K562 (cell line): ENCODE measurements at regions not wholly inside any gene's neighbourhood (a gene's known extent, or its start where the extent isn't known, plus 50 kb on each side); places are given as distances from the start of the nearest gene placed in this dataset.

Experiments used
- ATAC-seq: fragments of 200-7000 bp; cut with Tn5 transposase; 3 replicates; pipeline ENCODE4 v1.9.1; 2020; ENCODE audit warnings: moderate library complexity
- BruUV-seq: library from RNA; stranded (reverse); fragments of 400-500 nt; replicated peaks from 2 replicates; lab custom pipeline; 2021; lab: Mats Ljungman, UMichigan
- CTCF ChIA-PET: fragments of 300-600 bp; formaldehyde crosslinking; extraction: SDS; loops from one replicate; lab custom pipeline; 2021; ENCODE audit warnings: low intra/inter-chr PET ratio; lab: Yijun Ruan, JAX
- POLR2A ChIA-PET: fragments of 300-600, 350-650 bp; sonication (Branson Sonifier 250); formaldehyde crosslinking; extraction: SDS; loops from one replicate; lab custom pipeline; 2021; ENCODE audit warnings: antibody characterized with exemption, inconsistent platforms; lab: Yijun Ruan, JAX
- DNase-seq, 4 experiments: peaks; one replicate each; pipeline versions ENCODE4 v3.0.0 to v3.0.0-alpha.2; 2011 to 2018; ENCODE audit warnings: low spot score in 3 of 4, mixed read lengths in 3 of 4; ENCODE audit errors: extremely low read depth in 1 of 4
- FAIRE-seq: peaks from 2 replicates; lab custom pipeline; 2011; peaks lifted over from hg19 to GRCh38; lab: Jason Lieb, UNC
- H2AFZ ChIP-seq: 2 replicates; pipeline ENCODE4 v1.6.0; 2011; ENCODE audit warnings: low read depth, low read length, control low read depth, inconsistent platforms
- H3K27ac ChIP-seq: fragments of 200-600 bp; 3 replicates; pipeline ENCODE4 v1.8.0; 2011; ENCODE audit warnings: low read depth, mild to moderate bottlenecking, control low read depth, inconsistent platforms, low read length, moderate library complexity, mixed read lengths; ENCODE audit errors: extremely low read depth
- H3K27me3 ChIP-seq, 2 experiments: fragments of 300-600 bp in 1 of 2; 2 replicates in 1 of 2; 3 replicates in 1 of 2; pipeline versions ENCODE4 v1.6.0 to v1.8.0; 2011; ENCODE audit warnings: inconsistent platforms in 2 of 2, low read length in 2 of 2, mild to moderate bottlenecking in 1 of 2, mixed read lengths in 1 of 2, moderate library complexity in 1 of 2; ENCODE audit not compliant: control insufficient read depth in 2 of 2, insufficient read depth in 2 of 2
- H3K36me3 ChIP-seq: fragments of 300-600 bp; 3 replicates; pipeline ENCODE4 v1.8.0; 2011; ENCODE audit warnings: mild to moderate bottlenecking, low read length, inconsistent platforms; ENCODE audit not compliant: control insufficient read depth, insufficient read depth
- H3K4me1 ChIP-seq, 2 experiments: fragments of 200-600 bp in 1 of 2; replicated peaks in 1 of 2; 2 replicates in 1 of 2; 3 replicates in 1 of 2; pipeline versions ENCODE4 v1.5.1 to v1.8.0; 2011; ENCODE audit warnings: inconsistent platforms in 2 of 2, low read length in 2 of 2, mild to moderate bottlenecking in 1 of 2, mixed read lengths in 1 of 2, moderate library complexity in 1 of 2; ENCODE audit not compliant: control insufficient read depth in 2 of 2, insufficient read depth in 2 of 2
- H3K4me2 ChIP-seq: 2 replicates; pipeline ENCODE4 v1.6.1; 2011; ENCODE audit warnings: low read length, control low read depth, inconsistent platforms, mixed read lengths; ENCODE audit not compliant: insufficient read depth
- H3K4me3 ChIP-seq: fragments of 200-600 bp; sonication (generic), shearing (Covaris generic); 2 replicates; pipeline ENCODE4 v1.5.1; 2016; ENCODE audit warnings: control low read depth, inconsistent platforms
- H3K79me2 ChIP-seq: fragments of 200-600 bp; 3 replicates; pipeline ENCODE4 v1.8.0; 2011; ENCODE audit warnings: low read length, inconsistent platforms; ENCODE audit not compliant: control insufficient read depth, insufficient read depth
- H3K9ac ChIP-seq, 2 experiments: 2 replicates each; pipeline versions ENCODE4 v1.6.0 to v1.6.1; 2011; ENCODE audit warnings: low read depth in 2 of 2, low read length in 2 of 2, control low read depth in 1 of 2, inconsistent platforms in 1 of 2, mild to moderate bottlenecking in 1 of 2, mixed read lengths in 1 of 2; ENCODE audit not compliant: insufficient read depth in 1 of 2
- H3K9me1 ChIP-seq: one replicate; pipeline ENCODE4 v1.6.0; 2011; ENCODE audit warnings: inconsistent platforms, mild to moderate bottlenecking, low read length, moderate library complexity; ENCODE audit not compliant: control insufficient read depth, insufficient read depth
- H3K9me3 ChIP-seq: replicated peaks from 2 replicates; pipeline ENCODE4 v1.5.1; 2011; ENCODE audit warnings: low read depth, low read length, inconsistent platforms; ENCODE audit not compliant: control insufficient read depth, insufficient read depth
- H4K20me1 ChIP-seq: replicated peaks from 2 replicates; pipeline ENCODE4 v1.6.1; 2011; ENCODE audit warnings: low read length, inconsistent platforms, mixed read lengths; ENCODE audit not compliant: control insufficient read depth, insufficient read depth
- ELF2 ChIP-seq: fragments of 250-450 bp; sonication (Bioruptor Pico); IDR thresholded peaks from 2 replicates; pipeline ENCODE4 v1.5.0; 2021; ENCODE audit warnings: mild to moderate bottlenecking
- FOXJ2 ChIP-seq: fragments of 200-800 bp; sonication (Bioruptor generic); IDR thresholded peaks from 2 replicates; pipeline ENCODE4 v1.6.1; 2016; ENCODE audit warnings: missing genetic modification characterization, missing compliant biosample characterization
- HES1 ChIP-seq: fragments of 450-650 bp; IDR thresholded peaks from 2 replicates; pipeline ENCODE4 v1.6.1; 2016; ENCODE audit warnings: low read depth, mild to moderate bottlenecking, moderate library complexity
- NELFE ChIP-seq: IDR thresholded peaks from 2 replicates; pipeline ENCODE4 v1.6.1; 2011; ENCODE audit warnings: mild to moderate bottlenecking; ENCODE audit not compliant: insufficient read depth, insufficient read length
- PRMT5 ChIP-seq: sonication (generic); formaldehyde crosslinking; IDR thresholded peaks from 2 replicates; pipeline ENCODE4 v1.5.0; 2020; ENCODE audit warnings: missing genetic modification reagents
- TCF3 ChIP-seq: sonication (generic); formaldehyde crosslinking; IDR thresholded peaks from 2 replicates; pipeline ENCODE4 v1.4.0; 2020; ENCODE audit warnings: mild to moderate bottlenecking, missing genetic modification reagents
- ZBTB1 ChIP-seq: sonication (generic); formaldehyde crosslinking; IDR thresholded peaks from 2 replicates; pipeline ENCODE4 v1.8.1; 2023; ENCODE audit warnings: missing genetic modification reagents, low read depth, mild to moderate bottlenecking, borderline replicate concordance
- ZKSCAN1 ChIP-seq: fragments of 150-350 bp; IDR thresholded peaks from 2 replicates; pipeline ENCODE4 v1.6.1; 2016; ENCODE audit warnings: low read depth, low read length
- ZNF146 ChIP-seq: IDR thresholded peaks from one replicate; pipeline ENCODE4 v1.6.1; 2018; ENCODE audit warnings: missing compliant biosample characterization; ENCODE audit not compliant: unreplicated experiment
- ZNF583 ChIP-seq: fragments of 250-450 bp; sonication (Bioruptor Pico); IDR thresholded peaks from 2 replicates; pipeline ENCODE4 v1.4.0; 2020
- ZNF609 ChIP-seq: sonication (generic); formaldehyde crosslinking; IDR thresholded peaks from 2 replicates; pipeline ENCODE4 v1.8.1; 2023; ENCODE audit warnings: missing genetic modification reagents, mild to moderate bottlenecking, borderline replicate concordance
- ZNF76 ChIP-seq: fragments of 250-450 bp; sonication (Bioruptor Pico); IDR thresholded peaks from 2 replicates; pipeline ENCODE4 v1.4.0; 2020; ENCODE audit warnings: mild to moderate bottlenecking, moderate library complexity, borderline replicate concordance
- WGBS: fragments of 100-300 bp; shearing (Covaris generic); methylation state at CpG from one replicate; pipeline ENCODE4 v1.1.6; 2016; ENCODE audit warnings: low coverage, mixed read lengths; ENCODE audit not compliant: insufficient coverage; ENCODE audit errors: missing lambda C conversion rate; 5-methylcytosine and 5-hydroxymethylcytosine counted together
- in situ Hi-C: fragments of 300-500 bp; cut with MboI; formaldehyde crosslinking; loops from 4 replicates; pipeline ENCODE4 v1.15.0; 2018; ENCODE audit warnings: inconsistent platforms, mixed read lengths
- intact Hi-C: fragments of 100-400 bp; cut with micrococcal nuclease; formaldehyde crosslinking; loops from 2 replicates; pipeline ENCODE4 v1.14.2; 2022
- TF ChIP-seq, protein P1 (sequence below): fragments of 450-650 bp; IDR thresholded peaks from 2 replicates; pipeline ENCODE4 v1.6.1; 2014; ENCODE audit warnings: low read depth, mild to moderate bottlenecking, moderate library complexity, borderline replicate concordance

DNA sequence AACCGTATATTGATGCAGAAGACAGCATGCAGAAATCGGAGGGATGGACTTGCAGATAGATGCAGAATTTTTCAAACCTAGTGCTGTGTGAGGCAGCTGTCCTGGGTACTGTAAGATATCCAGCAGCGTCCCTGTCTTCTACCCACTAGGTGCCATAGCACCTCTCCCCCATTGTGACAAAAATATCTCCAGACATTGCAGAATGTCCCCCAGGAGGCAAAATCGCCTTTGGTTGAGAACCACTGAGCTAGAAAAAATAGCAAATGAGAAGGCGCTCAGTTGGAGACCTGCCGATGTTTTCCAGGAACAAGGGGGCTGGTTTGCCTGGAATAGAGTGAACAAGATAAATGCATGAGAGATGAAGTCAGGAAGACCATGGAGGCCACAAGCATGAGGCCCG is 67.9 kb upstream of the TMEM132D start:
- TF ChIP-seq ZBTB1 (CRISPR knock-in tag), result no peak
- no peak for TF ChIP-seq ZNF609 (CRISPR knock-in tag)
- no peak for TF ChIP-seq TCF3 (CRISPR knock-in tag)
- TF ChIP-seq HES1, result no peak
- TF ChIP-seq ZNF146 (CRISPR knock-in tag), result no peak
- no peak for TF ChIP-seq ZKSCAN1
- TF ChIP-seq FOXJ2 (tag), result no peak
- no peak for TF ChIP-seq NELFE
- no peak for TF ChIP-seq PRMT5 (CRISPR knock-in tag)
- TF ChIP-seq ZNF76, result no peak
- no peak for TF ChIP-seq ZNF583 (CRISPR knock-in tag)
- TF ChIP-seq, protein P1, sequence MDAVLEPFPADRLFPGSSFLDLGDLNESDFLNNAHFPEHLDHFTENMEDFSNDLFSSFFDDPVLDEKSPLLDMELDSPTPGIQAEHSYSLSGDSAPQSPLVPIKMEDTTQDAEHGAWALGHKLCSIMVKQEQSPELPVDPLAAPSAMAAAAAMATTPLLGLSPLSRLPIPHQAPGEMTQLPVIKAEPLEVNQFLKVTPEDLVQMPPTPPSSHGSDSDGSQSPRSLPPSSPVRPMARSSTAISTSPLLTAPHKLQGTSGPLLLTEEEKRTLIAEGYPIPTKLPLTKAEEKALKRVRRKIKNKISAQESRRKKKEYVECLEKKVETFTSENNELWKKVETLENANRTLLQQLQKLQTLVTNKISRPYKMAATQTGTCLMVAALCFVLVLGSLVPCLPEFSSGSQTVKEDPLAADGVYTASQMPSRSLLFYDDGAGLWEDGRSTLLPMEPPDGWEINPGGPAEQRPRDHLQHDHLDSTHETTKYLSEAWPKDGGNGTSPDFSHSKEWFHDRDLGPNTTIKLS, result no peak
- no peak for TF ChIP-seq ELF2 (CRISPR knock-in tag)
- TF ChIP-seq, all 486 proteins: peak for 0
- Histone ChIP-seq H3K4me1 (no peaks in the 10 kb centered on the region), H3K36me3 (no peaks in the 10 kb centered on the region), H3K27me3 (no peaks in the 10 kb centered on the region), H3K79me2 (no peaks in the 10 kb centered on the region), H3K4me3 (no peak overlapping the region), H4K20me1 (no peaks in the 10 kb centered on the region), H3K9me1 (no peaks in the 10 kb centered on the region), H3K9ac (no peak overlapping the region), H3K27ac (no peak overlapping the region), H3K4me2 (no peak overlapping the region), H3K9me3 (no peaks in the 10 kb centered on the region), H2AFZ (no peak overlapping the region)
- ATAC-seq (no peak), FAIRE-seq (no peak), DNase-seq (no peak)
- WGBS, result 1% methylated on average over 7 of the region's 7 CpGs
- ChIA-PET POLR2A (interaction anchor here (0.6 kb wide), 1 partner anchor 280 kb away, joined by 3 read pairs; no protein-coding TSS in a partner anchor), CTCF (no interaction called here)
- intact Hi-C loops (no loop called here), in situ Hi-C loops (no loop called here)
- no TSS peak for BruUV-seq
